ENCODE measurements at regions not wholly inside any gene's neighbourhood (a gene's known extent, or its start where the extent isn't known, plus 50 kb on each side); places are given as distances from the start of the nearest gene placed in this dataset.

- H3K4me3 ChIP-seq (ENCODE audit: low read depth, low read length): no peak overlapping the region
- DNase-seq (ENCODE audit: low read depth): peak; percentile 88
- TF ChIP-seq CTCF (IDR thresholded peaks at IDR 0.05; ENCODE audit: insufficient read depth, low read length): no peak
Observed at GRCh38 chr2:43158259-43158880, 68.0 kb downstream of the ZFP36L2 start.

GRCh38 chr2:43157506-43158246 is 68.7 kb downstream of the ZFP36L2 start:
- no peak for TF ChIP-seq CTCF (IDR thresholded peaks at IDR 0.05; ENCODE audit: insufficient read depth, low read length)
- no peak for DNase-seq (ENCODE audit: low read depth)

GRCh38 chr2:43155851-43156411 is 70.5 kb downstream of the ZFP36L2 start:
- no peak for TF ChIP-seq CTCF (IDR thresholded peaks at IDR 0.05; ENCODE audit: insufficient read depth, low read length)
- no peak for DNase-seq (ENCODE audit: low read depth)
- H3K4me3 ChIP-seq (ENCODE audit: low read depth, low read length): no peak overlapping the region

More at GRCh38 chr2:43157506-43158246, 68.7 kb downstream of the ZFP36L2 start:
- H3K4me3 ChIP-seq (ENCODE audit: low read depth, low read length): no peak overlapping the region

- TF ChIP-seq CTCF (IDR thresholded peaks at IDR 0.05; ENCODE audit: insufficient read depth, low read length): no peak
- H3K4me3 ChIP-seq (ENCODE audit: low read depth, low read length): no peak overlapping the region
- DNase-seq (ENCODE audit: low read depth): no peak
Observed at GRCh38 chr2:43154685-43155084, 71.7 kb downstream of the ZFP36L2 start.

- no peak for TF ChIP-seq CTCF (IDR thresholded peaks at IDR 0.05; ENCODE audit: insufficient read depth, low read length)
- no peak overlapping the region for H3K4me3 ChIP-seq (ENCODE audit: low read depth, low read length)
- DNase-seq (ENCODE audit: low read depth): no peak
Observed at GRCh38 chr2:43152741-43153647, 73.4 kb downstream of the ZFP36L2 start.

GRCh38 chr2:43152186-43152585 is 74.2 kb downstream of the ZFP36L2 start:
- no peak for DNase-seq (ENCODE audit: low read depth)
- TF ChIP-seq CTCF (IDR thresholded peaks at IDR 0.05; ENCODE audit: insufficient read depth, low read length): no peak
- no peak overlapping the region for H3K4me3 ChIP-seq (ENCODE audit: low read depth, low read length)

Data from fibroblast of the aortic adventitia (primary cell).